Skeletal muscle tissue (tissue), 3 donors: ENCODE measurements at regions not wholly inside any gene's neighbourhood (a gene's known extent, or its start where the extent isn't known, plus 50 kb on each side); places are given as distances from the start of the nearest gene placed in this dataset.

Experiments used
- H3K27ac ChIP-seq: one replicate; pipeline ENCODE4 v1.7.0; 2013; ENCODE audit warnings: mild to moderate bottlenecking, low read depth, low read length, inconsistent platforms
- H3K27me3 ChIP-seq, 3 donors: one replicate each; pipeline ENCODE4 v1.7.0; 2013; ENCODE audit warnings: low read length in 3 of 3; ENCODE audit not compliant: control insufficient read depth in 3 of 3, insufficient read depth in 3 of 3
- H3K36me3 ChIP-seq, 3 donors: one replicate each; pipeline ENCODE4 v1.7.0; 2013; ENCODE audit warnings: low read length in 3 of 3; ENCODE audit not compliant: control insufficient read depth in 3 of 3, insufficient read depth in 3 of 3
- H3K4me1 ChIP-seq, 3 donors: one replicate each; pipeline ENCODE4 v1.7.0; 2013; ENCODE audit warnings: low read length in 3 of 3, mild to moderate bottlenecking in 3 of 3; ENCODE audit not compliant: control insufficient read depth in 3 of 3, insufficient read depth in 3 of 3
- H3K4me3 ChIP-seq, 3 donors: one replicate each; pipeline ENCODE4 v1.7.0; 2013; ENCODE audit warnings: low read length in 3 of 3
- H3K9ac ChIP-seq, 3 donors: one replicate each; pipeline ENCODE4 v1.7.0; 2013; ENCODE audit warnings: low read length in 3 of 3, mild to moderate bottlenecking in 3 of 3, moderate library complexity in 2 of 3, low read depth in 1 of 3
- H3K9me3 ChIP-seq, 3 donors: one replicate each; pipeline ENCODE4 v1.7.0; 2013; ENCODE audit warnings: low read length in 3 of 3; ENCODE audit not compliant: control insufficient read depth in 3 of 3
- donor health status: Osteomylitis.

DNA sequence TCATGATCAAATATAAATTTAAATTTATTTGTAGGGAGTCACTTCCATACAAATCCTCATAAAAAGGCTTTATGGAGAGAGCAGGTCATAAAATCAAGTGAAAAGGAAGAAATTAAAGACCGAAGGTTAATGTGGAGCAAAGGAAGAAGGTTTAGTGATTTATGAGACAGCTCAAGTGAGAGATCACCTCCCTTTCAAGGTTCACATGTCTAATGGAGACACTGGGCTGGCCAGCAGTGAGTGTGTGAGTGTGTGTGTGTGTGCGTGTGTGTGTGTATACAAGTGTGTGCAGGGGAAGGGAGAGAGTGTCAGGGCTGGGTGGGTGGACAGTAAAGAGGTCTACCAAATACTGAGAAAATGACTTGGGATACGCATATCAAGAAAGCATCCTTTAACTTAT, 251.2 kb downstream of the FAT3 start:
- Histone ChIP-seq H3K27ac (no peak overlapping the region), H3K4me1 (no peaks in the 10 kb centered on the region), H3K9me3 (no peaks in the 10 kb centered on the region), H3K36me3 (no peaks in the 10 kb centered on the region), H3K9ac (no peak overlapping the region), H3K4me3 (no peak overlapping the region), H3K27me3 (no peaks in the 10 kb centered on the region)

DNA sequence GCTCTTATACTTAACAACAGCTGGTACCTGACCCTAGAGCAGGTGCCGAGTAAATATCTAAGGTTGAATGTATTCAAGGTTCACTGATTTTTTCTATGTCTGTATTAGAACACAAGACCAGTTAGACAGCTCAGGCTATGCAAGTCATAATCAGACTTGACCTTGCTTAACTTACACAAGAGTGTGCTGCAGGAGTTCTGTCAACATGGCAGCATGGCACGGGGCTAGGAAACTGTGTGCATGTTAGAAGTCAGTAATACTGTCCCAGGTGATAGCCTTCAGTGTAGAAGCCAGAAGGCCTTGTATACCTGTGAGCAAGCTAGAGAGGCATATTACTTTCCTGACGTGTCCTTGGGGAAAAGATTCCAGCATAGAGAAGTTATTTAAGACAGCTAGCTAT, 253.1 kb downstream of the FAT3 start:
- H3K9ac ChIP-seq, result no peak overlapping the region
- no peaks in the 10 kb centered on the region for H3K36me3 ChIP-seq
- H3K27me3 ChIP-seq, result no peaks in the 10 kb centered on the region
- H3K9me3 ChIP-seq, result no peaks in the 10 kb centered on the region
- no peaks in the 10 kb centered on the region for H3K4me1 ChIP-seq
- no peak overlapping the region for H3K27ac ChIP-seq
- H3K4me3 ChIP-seq, result no peak overlapping the region

DNA sequence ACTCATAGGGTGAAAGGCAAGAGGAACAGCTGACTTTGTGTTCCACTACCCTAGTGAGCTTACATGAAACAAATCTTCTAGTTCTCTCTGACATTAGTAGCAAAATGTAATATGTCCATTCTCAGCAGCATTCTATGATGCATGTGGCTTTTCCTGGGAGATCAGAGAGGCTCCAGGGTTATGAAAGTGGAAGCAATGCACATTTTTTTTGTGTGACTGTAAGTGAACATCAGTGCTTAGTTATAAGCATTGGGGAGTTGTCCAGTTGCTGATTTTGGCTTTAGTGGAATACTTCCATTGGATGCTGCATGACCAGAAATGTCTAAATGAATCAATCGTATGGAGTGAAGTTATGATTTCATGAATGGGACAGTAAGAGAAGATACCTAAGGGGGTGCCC, 255.9 kb downstream of the FAT3 start:
- Histone ChIP-seq H3K9me3 (no peaks in the 10 kb centered on the region), H3K36me3 (no peaks in the 10 kb centered on the region), H3K9ac (no peak overlapping the region), H3K27me3 (no peaks in the 10 kb centered on the region), H3K4me1 (no peaks in the 10 kb centered on the region), H3K4me3 (no peak overlapping the region), H3K27ac (no peak overlapping the region)

DNA sequence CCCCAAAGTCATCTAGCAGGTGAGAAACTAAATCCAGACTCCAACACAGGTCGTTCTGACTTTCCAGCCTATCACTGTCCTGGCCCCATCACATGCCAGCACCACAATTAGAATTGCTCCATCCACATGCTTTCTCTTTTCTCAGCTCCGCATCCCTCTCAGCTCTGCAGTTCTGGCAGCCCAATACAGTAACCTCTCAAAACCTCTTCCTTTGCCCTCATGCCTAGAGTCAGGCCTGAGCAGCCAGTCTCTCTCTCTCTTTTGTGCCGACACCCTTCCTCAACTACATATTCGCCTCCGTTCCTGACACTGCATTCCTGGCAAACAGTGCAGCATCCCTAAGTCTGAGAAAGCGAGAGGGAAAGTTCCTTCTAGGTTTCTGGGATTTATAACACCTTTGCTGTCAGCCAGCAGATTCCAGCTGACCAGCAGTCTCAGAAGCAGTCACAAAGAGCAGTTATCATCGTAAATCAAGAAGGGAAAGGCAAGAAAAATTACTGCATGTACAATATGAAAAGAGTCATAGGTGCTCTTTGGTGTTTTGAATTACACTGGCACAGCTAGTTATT, 258.0 kb downstream of the FAT3 start:
- Histone ChIP-seq H3K27ac (no peak overlapping the region), H3K9ac (no peak overlapping the region), H3K4me3 (no peak overlapping the region), H3K27me3 (no peaks in the 10 kb centered on the region), H3K9me3 (no peaks in the 10 kb centered on the region), H3K36me3 (no peaks in the 10 kb centered on the region), H3K4me1 (no peaks in the 10 kb centered on the region)

DNA sequence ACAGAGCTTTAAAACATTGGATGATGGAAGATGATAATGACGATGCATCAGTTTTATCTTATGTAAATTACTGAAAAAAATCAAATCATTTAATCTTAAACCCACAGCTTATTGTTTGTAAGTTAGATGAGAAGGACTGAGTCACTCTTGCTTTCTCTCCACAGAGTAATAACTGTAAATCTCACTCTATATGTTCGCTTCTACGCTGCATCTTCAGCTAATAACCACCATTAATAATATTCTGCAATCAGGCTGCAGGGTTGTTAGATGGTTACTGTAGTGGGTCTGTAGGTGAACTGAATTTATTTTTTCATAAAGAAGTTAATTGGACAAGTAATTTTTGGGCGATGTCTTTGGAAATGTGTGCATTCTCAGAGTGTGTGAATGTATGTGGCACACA, 260.0 kb downstream of the FAT3 start:
- Histone ChIP-seq H3K4me3 (no peak overlapping the region), H3K27ac (no peak overlapping the region), H3K27me3 (no peaks in the 10 kb centered on the region), H3K9me3 (no peaks in the 10 kb centered on the region), H3K36me3 (no peaks in the 10 kb centered on the region), H3K9ac (no peak overlapping the region), H3K4me1 (no peaks in the 10 kb centered on the region)

DNA sequence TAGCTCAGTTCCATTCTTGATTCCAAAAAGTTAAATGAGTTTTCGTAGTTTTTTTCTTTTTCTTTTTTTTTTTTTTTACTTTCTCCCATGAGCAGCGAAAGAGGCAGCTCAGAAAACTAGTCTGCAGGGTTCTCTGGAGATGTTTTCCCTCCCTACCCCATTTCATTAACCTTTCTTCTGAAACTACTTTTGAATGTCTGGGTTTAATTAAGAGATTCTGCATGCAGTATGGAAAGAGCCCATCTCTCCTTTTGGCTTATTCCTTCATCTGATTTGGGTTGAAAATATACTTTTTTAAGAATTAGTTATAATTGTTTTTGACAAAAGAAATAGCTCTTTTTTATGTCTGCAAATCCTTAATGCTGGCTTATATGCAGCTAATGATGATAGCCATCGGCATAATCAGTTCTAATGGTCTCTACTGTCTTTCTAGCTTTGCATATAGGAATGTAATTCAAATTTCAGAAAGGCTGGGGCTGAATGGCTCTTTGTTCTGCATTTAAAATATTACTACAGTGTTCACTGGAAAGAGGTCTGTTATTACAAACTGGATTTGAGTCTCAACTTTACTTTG, 265.3 kb downstream of the FAT3 start:
- Histone ChIP-seq H3K4me3 (no peak overlapping the region), H3K27ac (no peak overlapping the region), H3K4me1 (no peaks in the 10 kb centered on the region), H3K36me3 (no peaks in the 10 kb centered on the region), H3K27me3 (no peaks in the 10 kb centered on the region), H3K9ac (no peak overlapping the region), H3K9me3 (no peaks in the 10 kb centered on the region)

DNA sequence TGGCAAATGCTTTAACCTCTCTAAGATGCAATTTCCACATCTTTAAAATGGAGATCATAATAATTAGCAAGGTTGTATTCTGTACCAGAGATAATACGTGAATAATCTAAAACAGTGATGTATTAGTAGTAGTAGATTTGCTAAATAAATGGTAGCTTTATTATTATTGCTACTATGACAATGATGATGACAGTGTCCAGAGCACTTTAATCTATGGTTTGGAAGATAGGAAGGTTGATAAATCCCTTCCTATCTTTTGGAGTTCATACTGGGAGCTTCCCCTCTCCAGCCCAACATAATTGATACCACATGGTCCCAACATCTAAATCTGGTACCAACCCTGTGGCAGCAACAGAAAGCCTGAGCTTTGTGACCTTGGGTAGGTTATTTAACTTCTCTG, 267.8 kb downstream of the FAT3 start:
- H3K9ac ChIP-seq, result no peak overlapping the region
- no peak overlapping the region for H3K4me3 ChIP-seq
- H3K27me3 ChIP-seq, result no peaks in the 10 kb centered on the region
- H3K9me3 ChIP-seq, result no peaks in the 10 kb centered on the region
- no peaks in the 10 kb centered on the region for H3K36me3 ChIP-seq
- no peak overlapping the region for H3K27ac ChIP-seq
- no peaks in the 10 kb centered on the region for H3K4me1 ChIP-seq

DNA sequence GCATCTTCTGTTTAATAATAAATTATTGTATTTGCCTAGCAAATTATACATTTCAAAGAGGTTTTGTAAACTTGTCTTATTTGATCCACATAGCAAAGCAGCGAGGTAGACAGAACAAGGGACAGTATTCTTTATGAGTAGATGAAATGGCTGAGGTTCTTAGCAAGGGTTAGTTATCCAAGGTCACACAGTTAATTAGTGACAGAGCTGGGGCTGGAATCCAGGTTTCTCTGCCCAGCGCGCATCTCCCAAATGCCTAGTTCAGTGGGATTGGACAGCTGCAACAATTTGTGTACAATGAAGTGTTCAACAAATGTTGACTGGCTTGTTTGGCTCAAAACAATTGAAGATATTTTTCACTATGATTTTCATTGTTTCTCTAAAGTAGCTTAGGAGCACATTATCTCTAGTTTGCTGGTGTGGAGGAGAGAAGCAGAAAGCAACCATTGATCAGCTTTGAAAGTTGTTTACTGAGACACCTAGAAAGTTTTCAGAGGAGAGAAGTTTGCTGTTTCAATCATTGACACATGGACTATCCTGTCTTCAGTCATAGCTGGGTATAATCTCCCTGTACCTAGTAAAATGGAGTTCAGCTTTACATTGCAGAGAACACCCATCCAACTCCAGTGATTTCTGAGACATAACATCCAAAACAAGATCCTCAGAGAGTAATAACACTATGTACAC, 270.6 kb downstream of the FAT3 start:
- Histone ChIP-seq H3K36me3 (no peaks in the 10 kb centered on the region), H3K9ac (no peak overlapping the region), H3K9me3 (no peaks in the 10 kb centered on the region), H3K27ac (no peak overlapping the region), H3K4me3 (no peak overlapping the region), H3K4me1 (no peaks in the 10 kb centered on the region), H3K27me3 (no peaks in the 10 kb centered on the region)

DNA sequence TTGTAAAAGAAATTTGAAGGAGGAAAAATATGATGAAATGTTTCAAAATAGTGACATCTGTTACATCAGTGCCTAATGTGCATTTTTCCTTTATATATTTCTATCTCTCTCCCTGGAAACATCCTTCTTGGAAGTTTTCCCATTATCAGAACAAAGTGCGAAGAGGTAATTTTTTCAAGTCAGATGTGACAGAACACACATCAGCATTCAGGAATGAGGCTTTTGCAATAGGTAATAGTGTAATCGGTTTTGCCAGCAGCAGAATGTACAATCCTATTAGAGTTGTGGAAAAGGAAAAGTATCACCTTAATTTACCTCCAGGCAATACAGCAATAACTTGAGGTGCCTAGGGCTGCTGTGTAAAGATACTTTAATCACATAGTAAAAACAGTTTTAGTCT, 275.8 kb downstream of the FAT3 start:
- Histone ChIP-seq H3K4me1 (no peaks in the 10 kb centered on the region), H3K27me3 (no peaks in the 10 kb centered on the region), H3K27ac (no peak overlapping the region), H3K36me3 (no peaks in the 10 kb centered on the region), H3K9ac (no peak overlapping the region), H3K4me3 (no peak overlapping the region), H3K9me3 (no peaks in the 10 kb centered on the region)

DNA sequence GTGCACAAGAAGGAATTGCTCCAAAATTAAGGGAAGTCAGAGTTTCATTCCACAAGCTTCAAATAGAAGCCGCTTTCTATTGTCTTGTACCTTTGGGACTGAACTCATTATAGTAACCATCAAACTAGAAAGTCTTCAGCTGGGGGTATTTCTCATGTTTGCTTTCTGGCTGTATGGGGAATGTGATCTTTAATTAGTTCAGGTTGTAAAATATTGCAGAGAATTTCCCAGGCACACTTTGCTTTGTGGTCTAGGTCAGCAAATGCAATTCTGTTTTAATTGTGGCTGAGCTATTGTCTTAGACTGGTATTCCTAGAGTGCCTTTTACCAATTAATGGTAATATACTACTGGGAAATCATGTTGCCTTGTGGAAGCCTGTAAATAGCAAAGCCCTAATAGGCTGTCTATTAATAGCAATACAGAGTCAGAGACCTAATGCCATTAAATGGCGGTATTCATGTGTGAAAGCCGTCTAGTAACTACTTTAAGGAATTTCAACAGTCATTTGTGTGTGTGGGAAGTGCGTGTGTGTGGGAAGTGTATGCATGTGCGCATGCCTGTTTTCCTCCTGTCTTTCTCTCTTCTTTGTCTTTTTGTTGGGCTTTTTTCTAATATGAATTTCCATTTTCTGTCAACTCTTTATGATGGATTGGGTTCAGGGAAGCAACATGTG, 276.6 kb downstream of the FAT3 start:
- no peaks in the 10 kb centered on the region for H3K36me3 ChIP-seq

More for the DNA sequence above, 276.6 kb downstream of the FAT3 start:
- Histone ChIP-seq H3K27me3 (no peaks in the 10 kb centered on the region), H3K4me3 (no peak overlapping the region), H3K27ac (no peak overlapping the region), H3K9ac (no peak overlapping the region), H3K9me3 (no peaks in the 10 kb centered on the region), H3K4me1 (no peaks in the 10 kb centered on the region)
